Cardiac fibroblast (primary cell): ENCODE measurements at regions not wholly inside any gene's neighbourhood (a gene's known extent, or its start where the extent isn't known, plus 50 kb on each side); places are given as distances from the start of the nearest gene placed in this dataset.

Source experiments
- DNase-seq, 2 donors: peaks; one replicate each; pipeline versions ENCODE4 v3.0.0 to v3.0.0-alpha.2; 2010; ENCODE audit warnings: low read depth in 2 of 2
- H3K4me3 ChIP-seq, 2 donors: replicated peaks in 1 of 2; 1 replicate in 1 of 2; 2 replicates in 1 of 2; pipeline ENCODE4 v1.5.1; 2011; ENCODE audit warnings: low read depth in 2 of 2, low read length in 2 of 2, mild to moderate bottlenecking in 2 of 2, moderate library complexity in 1 of 2
- CTCF ChIP-seq: IDR thresholded peaks from one replicate; pipeline ENCODE4 v1.5.1; 2011; ENCODE audit warnings: low read depth, mild to moderate bottlenecking, low read length, inconsistent platforms

- TF ChIP-seq CTCF: no peak
- DNase-seq: no peak
- H3K4me3 ChIP-seq: no peak overlapping the region
Observed at GRCh38 chr13:107360010-107360409, 792.1 kb upstream of the ARGLU1 start.

- DNase-seq: no peak
- no peak for TF ChIP-seq CTCF
- no peak overlapping the region for H3K4me3 ChIP-seq
Observed at GRCh38 chr13:107358866-107359265, 790.9 kb upstream of the ARGLU1 start.

GRCh38 chr13:107351305-107351704 lies 783.4 kb upstream of the ARGLU1 start:
- no peak overlapping the region for H3K4me3 ChIP-seq
- no peak for TF ChIP-seq CTCF
- DNase-seq: peak in 1 of 2 donors; percentile 67

DNA sequence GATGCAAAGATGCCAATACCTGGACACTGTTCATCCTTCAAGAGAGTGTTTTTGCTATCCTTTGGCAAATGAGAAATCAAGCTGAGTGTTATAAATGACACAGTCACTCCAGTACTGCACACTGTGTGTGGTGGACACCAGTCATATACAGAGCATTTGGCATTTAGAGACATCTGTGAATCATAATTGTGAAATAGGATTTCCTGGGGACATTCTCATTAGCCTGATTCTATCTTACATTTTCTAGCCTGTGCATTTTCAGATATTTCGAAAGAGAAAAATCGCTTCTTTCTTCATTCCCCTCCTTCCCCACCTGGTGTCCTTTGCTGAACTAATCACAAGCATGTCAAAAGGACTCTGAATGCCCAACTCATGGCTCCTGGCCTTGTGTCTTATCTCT lies 781.0 kb upstream of the ARGLU1 start:
- no peak overlapping the region for H3K4me3 ChIP-seq
- no peak for TF ChIP-seq CTCF
- peak; percentile 39 to 40 for DNase-seq

GRCh38 chr13:107348471-107348870 lies 780.5 kb upstream of the ARGLU1 start:
- DNase-seq: peak in 1 of 2 donors; percentile 32
- no peak for TF ChIP-seq CTCF

GRCh38 chr13:107347641-107348369 lies 779.9 kb upstream of the ARGLU1 start:
- no peak for TF ChIP-seq CTCF
- H3K4me3 ChIP-seq: no peak overlapping the region
- DNase-seq: peak in 1 of 2 donors; percentile 29

More at GRCh38 chr13:107348471-107348870, 780.5 kb upstream of the ARGLU1 start:
- no peak overlapping the region for H3K4me3 ChIP-seq

DNA sequence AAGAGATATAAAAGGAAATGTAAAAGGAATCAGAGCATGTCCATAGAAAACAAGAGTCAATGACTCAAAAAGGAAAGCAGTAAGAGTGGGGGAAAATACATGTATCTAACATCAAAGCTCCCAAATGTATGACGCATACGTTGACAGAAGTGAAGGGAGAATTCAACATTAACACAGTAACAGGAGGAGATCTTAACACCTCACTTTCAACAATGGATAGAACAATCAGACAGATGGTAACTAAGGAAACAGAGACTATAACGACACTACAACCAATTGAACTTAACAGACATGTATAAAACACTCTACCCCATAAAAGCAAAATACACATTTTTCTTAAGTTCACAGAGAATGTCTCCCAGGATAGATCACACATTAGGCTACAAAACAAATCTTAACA lies 774.8 kb upstream of the ARGLU1 start:
- no peak for TF ChIP-seq CTCF
- H3K4me3 ChIP-seq: no peak overlapping the region
- DNase-seq: no peak
